ENCODE measurements at regions not wholly inside any gene's neighbourhood (a gene's known extent, or its start where the extent isn't known, plus 50 kb on each side); places are given as distances from the start of the nearest gene placed in this dataset.

GRCh38 chr12:127857661-127858060 lies 409.3 kb upstream of the TMEM132C start (continued):
- TF ChIP-seq, protein P1, sequence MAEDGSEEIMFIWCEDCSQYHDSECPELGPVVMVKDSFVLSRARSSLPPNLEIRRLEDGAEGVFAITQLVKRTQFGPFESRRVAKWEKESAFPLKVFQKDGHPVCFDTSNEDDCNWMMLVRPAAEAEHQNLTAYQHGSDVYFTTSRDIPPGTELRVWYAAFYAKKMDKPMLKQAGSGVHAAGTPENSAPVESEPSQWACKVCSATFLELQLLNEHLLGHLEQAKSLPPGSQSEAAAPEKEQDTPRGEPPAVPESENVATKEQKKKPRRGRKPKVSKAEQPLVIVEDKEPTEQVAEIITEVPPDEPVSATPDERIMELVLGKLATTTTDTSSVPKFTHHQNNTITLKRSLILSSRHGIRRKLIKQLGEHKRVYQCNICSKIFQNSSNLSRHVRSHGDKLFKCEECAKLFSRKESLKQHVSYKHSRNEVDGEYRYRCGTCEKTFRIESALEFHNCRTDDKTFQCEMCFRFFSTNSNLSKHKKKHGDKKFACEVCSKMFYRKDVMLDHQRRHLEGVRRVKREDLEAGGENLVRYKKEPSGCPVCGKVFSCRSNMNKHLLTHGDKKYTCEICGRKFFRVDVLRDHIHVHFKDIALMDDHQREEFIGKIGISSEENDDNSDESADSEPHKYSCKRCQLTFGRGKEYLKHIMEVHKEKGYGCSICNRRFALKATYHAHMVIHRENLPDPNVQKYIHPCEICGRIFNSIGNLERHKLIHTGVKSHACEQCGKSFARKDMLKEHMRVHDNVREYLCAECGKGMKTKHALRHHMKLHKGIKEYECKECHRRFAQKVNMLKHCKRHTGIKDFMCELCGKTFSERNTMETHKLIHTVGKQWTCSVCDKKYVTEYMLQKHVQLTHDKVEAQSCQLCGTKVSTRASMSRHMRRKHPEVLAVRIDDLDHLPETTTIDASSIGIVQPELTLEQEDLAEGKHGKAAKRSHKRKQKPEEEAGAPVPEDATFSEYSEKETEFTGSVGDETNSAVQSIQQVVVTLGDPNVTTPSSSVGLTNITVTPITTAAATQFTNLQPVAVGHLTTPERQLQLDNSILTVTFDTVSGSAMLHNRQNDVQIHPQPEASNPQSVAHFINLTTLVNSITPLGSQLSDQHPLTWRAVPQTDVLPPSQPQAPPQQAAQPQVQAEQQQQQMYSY (CRISPR knock-in tag; IDR thresholded peaks at IDR 0.05), result no peak
- TF ChIP-seq ETV6 (conservative IDR thresholded peaks at IDR 0.05 in 1 of 2, IDR thresholded peaks at IDR 0.05 in 1 of 2; ENCODE audit: borderline replicate concordance in 1 of 2, low read depth in 1 of 2) (no peak), BHLHE40 (IDR thresholded peaks at IDR 0.05; ENCODE audit: borderline replicate concordance in 1 of 2, low read depth in 2 of 2, low read length in 1 of 2) (no peak), TCF3 (IDR thresholded peaks at IDR 0.05; ENCODE audit: borderline replicate concordance, insufficient read depth, low read depth, low read length) (no peak), BRCA1 (IDR thresholded peaks at IDR 0.05; ENCODE audit: low read depth, low read length) (no peak)

DNA sequence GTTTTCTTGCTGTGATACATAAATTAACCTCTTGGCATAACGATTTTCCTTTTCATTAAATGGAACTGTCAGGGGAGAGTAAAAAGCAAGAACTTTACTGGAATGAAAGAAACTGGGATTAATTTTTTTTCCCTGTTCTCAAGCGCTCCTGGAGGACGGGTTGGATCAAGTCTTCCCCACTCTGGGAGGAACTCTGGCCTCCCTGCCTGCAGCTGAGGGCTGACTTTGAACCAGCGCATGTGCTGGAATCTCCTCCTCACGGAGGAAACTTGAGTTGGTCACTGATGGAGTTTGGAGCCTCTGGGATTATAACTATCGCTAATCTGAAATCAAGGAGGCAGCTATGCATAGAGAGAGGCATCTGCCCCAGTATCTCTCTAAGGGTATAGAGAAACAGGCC lies 406.4 kb upstream of the TMEM132C start:
- SMC1A ChIA-PET (ENCODE audit: uncharacterized antibody, unreplicated experiment), result no interaction called here
- H4K20me1 ChIP-seq (ENCODE audit: control insufficient read depth, insufficient read depth), result no peaks in the 10 kb centered on the region
- no peaks in the 10 kb centered on the region for H3K79me2 ChIP-seq (ENCODE audit: control insufficient read depth, insufficient read depth, low read length)
- H3K9ac ChIP-seq (ENCODE audit: control insufficient read depth, insufficient read depth, low read length), result no peak overlapping the region
- TF ChIP-seq NFXL1 (IDR thresholded peaks at IDR 0.05; ENCODE audit: borderline replicate concordance), result no peak
- no peak for TF ChIP-seq KLF5 (IDR thresholded peaks at IDR 0.05; ENCODE audit: partially characterized antibody)
- TF ChIP-seq ZNF217 (IDR thresholded peaks at IDR 0.05), result no peak
- no peak for TF ChIP-seq CEBPZ (IDR thresholded peaks at IDR 0.05; ENCODE audit: low read depth, low read length)
- no peak for TF ChIP-seq RUNX3 (IDR thresholded peaks at IDR 0.05; ENCODE audit: low read length)
- no peak for TF ChIP-seq ESRRA (IDR thresholded peaks at IDR 0.05; ENCODE audit: low read length)
- TF ChIP-seq POLR2AphosphoS2 (IDR thresholded peaks at IDR 0.05; ENCODE audit: low read depth, low read length), result no peak
- ATAC-seq (no peak), FAIRE-seq (no peak), DNase-seq (ENCODE audit: low read depth, low spot score) (no peak)
- no peaks in the 10 kb centered on the region for H3K9me3 ChIP-seq (replicated peaks; ENCODE audit: control insufficient read depth, insufficient read depth, low read length)
- H3K27ac ChIP-seq (ENCODE audit: control insufficient read depth, insufficient read depth), result no peak overlapping the region
- BruUV-seq (replicated peaks), result no TSS peak
- POLR2A ChIA-PET, result no interaction called here
- H2AFZ ChIP-seq (ENCODE audit: control insufficient read depth, low read depth, low read length), result no peak overlapping the region
- 18% methylated on average over 6 of the region's 6 CpGs for WGBS (ENCODE audit: insufficient coverage, insufficient replicate concordance, low lambda C conversion rate, missing lambda C conversion rate)
- no peak overlapping the region for H3K4me2 ChIP-seq (ENCODE audit: control insufficient read depth, insufficient read depth)
- intact Hi-C loops (cut with micrococcal nuclease; ENCODE audit: unreplicated experiment) (no loop called here), in situ Hi-C loops (cut with MboI) (no loop called here)
- H3K4me3 ChIP-seq, result no peak overlapping the region
- no peaks in the 10 kb centered on the region for H3K36me3 ChIP-seq (ENCODE audit: control insufficient read depth in 2 of 2, insufficient read depth in 2 of 2, low read length in 1 of 2)
- CTCF ChIA-PET, result no interaction called here
- RAD21 ChIA-PET (ENCODE audit: unreplicated experiment), result no interaction called here
- H3K27me3 ChIP-seq (replicated peaks in 1 of 2; ENCODE audit: control insufficient read depth in 2 of 2, insufficient read depth in 2 of 2, low read length in 1 of 2), result no peaks in the 10 kb centered on the region
- H3K4me1 ChIP-seq (ENCODE audit: control insufficient read depth, insufficient read depth, low read length), result no peaks in the 10 kb centered on the region
